A673 (cell line): ENCODE measurements at regions not wholly inside any gene's neighbourhood (a gene's known extent, or its start where the extent isn't known, plus 50 kb on each side); places are given as distances from the start of the nearest gene placed in this dataset.

ENCODE experiments used
- BruUV-seq: library from RNA; stranded (reverse); fragments of 400-500 nt; replicated peaks from 2 replicates; lab custom pipeline; 2021; lab: Mats Ljungman, UMichigan
- CTCF ChIA-PET: fragments of 300-600 bp; sonication (Branson Sonifier 250); formaldehyde crosslinking; loops from one replicate; lab custom pipeline; 2022; ENCODE audit warnings: antibody characterized with exemption; lab: Charles Lee
- POLR2A ChIA-PET: fragments of 300-600 bp; sonication (Branson Sonifier 250); formaldehyde crosslinking; loops from one replicate; lab custom pipeline; 2022; ENCODE audit warnings: antibody characterized with exemption; ENCODE audit not compliant: low non-redundant PET; lab: Charles Lee
- DNase-seq: peaks from one replicate; pipeline ENCODE4 v3.0.0-alpha.2; 2015; ENCODE audit warnings: low spot score
- H3K27ac ChIP-seq: fragments of 200-600 bp; sonication (generic); 2 replicates; pipeline ENCODE4 v1.5.1; 2016; ENCODE audit warnings: mixed run types, low read depth, mild to moderate bottlenecking, mixed read lengths, antibody characterized with exemption, low read length; ENCODE audit not compliant: poor library complexity, severe bottlenecking
- H3K27me3 ChIP-seq: fragments of 200-600 bp; sonication (generic); replicated peaks from 2 replicates; pipeline ENCODE4 v1.6.1; 2017; ENCODE audit warnings: mixed run types, low read depth, mild to moderate bottlenecking, mixed read lengths, antibody characterized with exemption, low read length; ENCODE audit not compliant: insufficient read depth, poor library complexity
- H3K36me3 ChIP-seq: fragments of 200-600 bp; sonication (generic); 2 replicates; pipeline ENCODE4 v1.6.1; 2016; ENCODE audit warnings: mixed run types, mild to moderate bottlenecking, mixed read lengths, antibody characterized with exemption, low read length; ENCODE audit not compliant: insufficient read depth, poor library complexity, severe bottlenecking
- H3K4me1 ChIP-seq: fragments of 200-600 bp; sonication (generic); 2 replicates; pipeline ENCODE4 v1.6.1; 2017; ENCODE audit warnings: mixed run types, mild to moderate bottlenecking, mixed read lengths, antibody characterized with exemption, low read length; ENCODE audit not compliant: insufficient read depth, poor library complexity, severe bottlenecking
- H3K4me3 ChIP-seq: fragments of 200-600 bp; sonication (generic); 2 replicates; pipeline ENCODE4 v1.5.1; 2016; ENCODE audit warnings: low read depth, mixed run types, mild to moderate bottlenecking, mixed read lengths, low read length; ENCODE audit not compliant: poor library complexity, severe bottlenecking
- H3K9me3 ChIP-seq: fragments of 200-600 bp; sonication (generic); 2 replicates; pipeline ENCODE4 v1.6.1; 2016; ENCODE audit warnings: mixed run types, low read depth, mild to moderate bottlenecking, mixed read lengths, antibody characterized with exemption, low read length; ENCODE audit not compliant: poor library complexity, severe bottlenecking
- EZH2 ChIP-seq: fragments of 200-600 bp; sonication (generic); IDR thresholded peaks from 2 replicates; pipeline ENCODE4 v1.6.1; 2017; ENCODE audit warnings: borderline replicate concordance, low read depth, mild to moderate bottlenecking, mixed read lengths, antibody characterized with exemption, low read length; ENCODE audit not compliant: poor library complexity, severe bottlenecking
- intact Hi-C: fragments of 100-400 bp; cut with micrococcal nuclease; formaldehyde crosslinking; loops from one replicate; pipeline ENCODE4 v1.10.0; 2022; ENCODE audit not compliant: unreplicated experiment
- TF ChIP-seq, protein P1 (sequence below): fragments of 300-800, 200-600 bp; sonication (generic); conservative IDR thresholded peaks from 2 replicates; pipeline ENCODE4 v1.5.1; 2017; ENCODE audit warnings: low read depth, mild to moderate bottlenecking, antibody characterized with exemption, low read length, moderate library complexity, mixed read lengths

- H3K4me1 ChIP-seq, result no peaks in the 10 kb centered on the region
- ChIA-PET CTCF (no interaction called here), POLR2A (no interaction called here)
- H3K36me3 ChIP-seq, result no peaks in the 10 kb centered on the region
- no peak overlapping the region for H3K4me3 ChIP-seq
- TF ChIP-seq, protein P1, sequence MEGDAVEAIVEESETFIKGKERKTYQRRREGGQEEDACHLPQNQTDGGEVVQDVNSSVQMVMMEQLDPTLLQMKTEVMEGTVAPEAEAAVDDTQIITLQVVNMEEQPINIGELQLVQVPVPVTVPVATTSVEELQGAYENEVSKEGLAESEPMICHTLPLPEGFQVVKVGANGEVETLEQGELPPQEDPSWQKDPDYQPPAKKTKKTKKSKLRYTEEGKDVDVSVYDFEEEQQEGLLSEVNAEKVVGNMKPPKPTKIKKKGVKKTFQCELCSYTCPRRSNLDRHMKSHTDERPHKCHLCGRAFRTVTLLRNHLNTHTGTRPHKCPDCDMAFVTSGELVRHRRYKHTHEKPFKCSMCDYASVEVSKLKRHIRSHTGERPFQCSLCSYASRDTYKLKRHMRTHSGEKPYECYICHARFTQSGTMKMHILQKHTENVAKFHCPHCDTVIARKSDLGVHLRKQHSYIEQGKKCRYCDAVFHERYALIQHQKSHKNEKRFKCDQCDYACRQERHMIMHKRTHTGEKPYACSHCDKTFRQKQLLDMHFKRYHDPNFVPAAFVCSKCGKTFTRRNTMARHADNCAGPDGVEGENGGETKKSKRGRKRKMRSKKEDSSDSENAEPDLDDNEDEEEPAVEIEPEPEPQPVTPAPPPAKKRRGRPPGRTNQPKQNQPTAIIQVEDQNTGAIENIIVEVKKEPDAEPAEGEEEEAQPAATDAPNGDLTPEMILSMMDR, result no peak
- TF ChIP-seq EZH2, result no peak
- peaks cover 6% of the 10 kb centered on the region for H3K27me3 ChIP-seq
- intact Hi-C loops, result no loop called here
- DNase-seq, result no peak
- H3K9me3 ChIP-seq, result no peaks in the 10 kb centered on the region
- no peak overlapping the region for H3K27ac ChIP-seq
- no TSS peak for BruUV-seq
These were observed 115.2 kb downstream of the LIPG start for GRCh38 chr18:49677081-49677480.

DNA sequence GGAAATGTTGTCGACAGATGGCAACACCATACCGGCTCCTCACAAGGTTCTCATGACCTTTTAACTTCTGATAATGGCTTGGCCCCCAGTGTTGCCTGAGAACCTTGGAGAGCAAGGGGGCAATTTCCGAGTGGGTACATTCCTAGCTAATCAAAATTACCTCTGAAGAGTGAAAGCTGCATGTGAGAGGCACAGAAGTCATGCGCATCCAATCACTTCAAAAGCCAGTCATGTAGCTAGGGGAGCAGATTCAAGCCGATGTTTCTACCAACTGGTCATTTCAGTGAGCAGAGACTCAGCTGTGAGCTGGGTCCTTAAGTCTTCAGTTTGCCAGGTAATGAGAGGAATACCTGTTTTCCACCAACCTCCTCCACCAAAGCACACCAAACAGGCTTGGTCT, 111.4 kb downstream of the LIPG start:
- intact Hi-C loops, result no loop called here
- peaks cover 6% of the 10 kb centered on the region for H3K27me3 ChIP-seq
- no peak for DNase-seq
- H3K36me3 ChIP-seq, result no peaks in the 10 kb centered on the region
- no peak overlapping the region for H3K27ac ChIP-seq
- ChIA-PET CTCF (no interaction called here), POLR2A (no interaction called here)
- TF ChIP-seq, protein P1, result no peak
- TF ChIP-seq EZH2, result no peak
- BruUV-seq, result no TSS peak
- no peaks in the 10 kb centered on the region for H3K9me3 ChIP-seq
- H3K4me3 ChIP-seq, result no peak overlapping the region
- H3K4me1 ChIP-seq, result no peaks in the 10 kb centered on the region

DNA sequence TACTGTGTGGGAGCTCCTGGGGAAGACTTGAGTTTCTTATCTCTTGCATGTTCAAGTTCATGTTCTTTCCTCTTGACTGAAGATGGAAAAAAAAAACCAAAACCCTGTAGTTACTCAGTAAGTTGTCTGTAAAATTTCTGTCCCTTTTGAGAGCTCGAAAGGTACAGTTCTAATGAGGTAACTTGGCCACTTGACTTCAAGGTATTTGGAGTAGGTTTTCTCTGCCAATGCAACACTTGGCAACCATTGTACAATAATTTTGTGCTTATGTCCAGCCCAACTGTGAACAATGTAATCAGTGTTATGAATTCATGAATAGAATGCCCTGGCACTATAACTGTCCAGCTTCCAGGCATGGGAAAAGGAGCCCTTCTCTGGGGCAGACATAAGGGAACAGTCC, 111.0 kb downstream of the LIPG start:
- no peak overlapping the region for H3K27ac ChIP-seq
- ChIA-PET CTCF (no interaction called here), POLR2A (no interaction called here)
- no TSS peak for BruUV-seq
- TF ChIP-seq, protein P1, result no peak
- TF ChIP-seq EZH2, result no peak
- intact Hi-C loops, result no loop called here
- peaks cover 6% of the 10 kb centered on the region for H3K27me3 ChIP-seq
- DNase-seq, result no peak
- no peaks in the 10 kb centered on the region for H3K4me1 ChIP-seq
- no peak overlapping the region for H3K4me3 ChIP-seq
- no peaks in the 10 kb centered on the region for H3K9me3 ChIP-seq
- no peaks in the 10 kb centered on the region for H3K36me3 ChIP-seq
